Astrocyte (in vitro differentiated cells and primary cell): ENCODE measurements at regions not wholly inside any gene's neighbourhood (a gene's known extent, or its start where the extent isn't known, plus 50 kb on each side); places are given as distances from the start of the nearest gene placed in this dataset.

Experiments used
- EZH2 ChIP-seq: IDR thresholded peaks from 2 replicates; pipeline ENCODE4 v1.6.1; 2012; ENCODE audit warnings: mild to moderate bottlenecking, low read length, inconsistent platforms; ENCODE audit not compliant: insufficient read depth
- TF ChIP-seq, protein P1 (sequence below): IDR thresholded peaks from 2 replicates; pipeline ENCODE4 v1.5.1; 2011; ENCODE audit warnings: low read depth, mild to moderate bottlenecking, inconsistent platforms, low read length, moderate library complexity; ENCODE audit not compliant: insufficient read depth

DNA sequence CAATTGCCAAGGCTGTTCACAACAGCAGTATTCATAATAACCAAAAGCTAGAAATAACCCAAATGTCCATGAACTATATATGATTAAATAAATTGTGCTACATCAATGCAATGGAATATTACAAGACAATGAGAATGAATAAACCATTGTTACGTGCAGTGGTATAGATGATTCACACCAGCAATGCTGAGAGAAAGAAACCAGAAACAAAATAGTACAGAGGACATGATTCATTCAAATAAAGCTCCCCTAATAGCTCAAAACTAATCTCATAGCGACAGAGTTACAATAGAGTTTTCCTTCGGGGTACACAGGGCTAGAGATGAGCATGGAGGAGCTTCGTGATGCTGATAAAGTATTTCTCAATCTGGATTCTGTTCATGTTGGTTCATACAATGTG lies 148.1 kb upstream of the SPANXN1 start:
- TF ChIP-seq, protein P1, sequence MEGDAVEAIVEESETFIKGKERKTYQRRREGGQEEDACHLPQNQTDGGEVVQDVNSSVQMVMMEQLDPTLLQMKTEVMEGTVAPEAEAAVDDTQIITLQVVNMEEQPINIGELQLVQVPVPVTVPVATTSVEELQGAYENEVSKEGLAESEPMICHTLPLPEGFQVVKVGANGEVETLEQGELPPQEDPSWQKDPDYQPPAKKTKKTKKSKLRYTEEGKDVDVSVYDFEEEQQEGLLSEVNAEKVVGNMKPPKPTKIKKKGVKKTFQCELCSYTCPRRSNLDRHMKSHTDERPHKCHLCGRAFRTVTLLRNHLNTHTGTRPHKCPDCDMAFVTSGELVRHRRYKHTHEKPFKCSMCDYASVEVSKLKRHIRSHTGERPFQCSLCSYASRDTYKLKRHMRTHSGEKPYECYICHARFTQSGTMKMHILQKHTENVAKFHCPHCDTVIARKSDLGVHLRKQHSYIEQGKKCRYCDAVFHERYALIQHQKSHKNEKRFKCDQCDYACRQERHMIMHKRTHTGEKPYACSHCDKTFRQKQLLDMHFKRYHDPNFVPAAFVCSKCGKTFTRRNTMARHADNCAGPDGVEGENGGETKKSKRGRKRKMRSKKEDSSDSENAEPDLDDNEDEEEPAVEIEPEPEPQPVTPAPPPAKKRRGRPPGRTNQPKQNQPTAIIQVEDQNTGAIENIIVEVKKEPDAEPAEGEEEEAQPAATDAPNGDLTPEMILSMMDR: no peak
- TF ChIP-seq EZH2: no peak
